Lower lobe of right lung (tissue), 2 donors: ENCODE measurements at regions not wholly inside any gene's neighbourhood (a gene's known extent, or its start where the extent isn't known, plus 50 kb on each side); places are given as distances from the start of the nearest gene placed in this dataset.

Source experiments
- ATAC-seq, 2 donors: fragments of 200-7000 bp; cut with Tn5 transposase; one replicate each; pipeline ENCODE4 v1.9.1; 2020 to 2022; ENCODE audit warnings: mild to moderate bottlenecking in 2 of 2, moderate library complexity in 2 of 2
- DNase-seq: peaks from one replicate; pipeline ENCODE4 v3.0.0-alpha.2; 2020
- H3K27ac ChIP-seq: fragments of 200-600 bp; one replicate; pipeline ENCODE4 v1.8.0; 2022
- H3K27me3 ChIP-seq: fragments of 200-600 bp; one replicate; pipeline ENCODE4 v1.8.0; 2022; ENCODE audit warnings: low read depth
- H3K36me3 ChIP-seq: fragments of 200-600 bp; one replicate; pipeline ENCODE4 v1.8.0; 2022; ENCODE audit warnings: mild to moderate bottlenecking
- H3K4me1 ChIP-seq: fragments of 200-600 bp; one replicate; pipeline ENCODE4 v1.8.0; 2022
- H3K4me3 ChIP-seq: fragments of 200-600 bp; one replicate; pipeline ENCODE4 v1.8.0; 2022; ENCODE audit warnings: mild to moderate bottlenecking
- H3K9me3 ChIP-seq: fragments of 200-600 bp; one replicate; pipeline ENCODE4 v1.8.0; 2022
- CTCF ChIP-seq: fragments of 200-600 bp; IDR thresholded peaks from one replicate; pipeline ENCODE4 v1.8.0; 2022; ENCODE audit warnings: antibody characterized with exemption, mild to moderate bottlenecking
- intact Hi-C: fragments of 100-400 bp; cut with DNase I; formaldehyde crosslinking; loops from one replicate; pipeline ENCODE4 v1.11.0; 2022
- donor health status: DM: no; HTN: yes; CAD: no; lungs with severe emphysema.

- TF ChIP-seq CTCF, result no peak
- ATAC-seq, result no peak
- H3K9me3 ChIP-seq, result no peaks in the 10 kb centered on the region
- no peak overlapping the region for H3K4me3 ChIP-seq
- intact Hi-C loops, result no loop called here
- no peak overlapping the region for H3K27ac ChIP-seq
- H3K27me3 ChIP-seq, result no peaks in the 10 kb centered on the region
- no peaks in the 10 kb centered on the region for H3K36me3 ChIP-seq
- H3K4me1 ChIP-seq, result no peaks in the 10 kb centered on the region
- DNase-seq, result no peak
Measured at GRCh38 chr2:234806818-234807217, 145.0 kb upstream of the SH3BP4 start.

- H3K4me1 ChIP-seq, result no peaks in the 10 kb centered on the region
- H3K36me3 ChIP-seq, result no peaks in the 10 kb centered on the region
- no peak overlapping the region for H3K4me3 ChIP-seq
- no peak for ATAC-seq
- H3K27me3 ChIP-seq, result no peaks in the 10 kb centered on the region
- no peak for TF ChIP-seq CTCF
- no peak for DNase-seq
- H3K27ac ChIP-seq, result no peak overlapping the region
- H3K9me3 ChIP-seq, result no peaks in the 10 kb centered on the region
- intact Hi-C loops, result no loop called here
Measured at GRCh38 chr2:234805836-234806235, 146.0 kb upstream of the SH3BP4 start.

- no peak for DNase-seq
- TF ChIP-seq CTCF, result no peak
- Histone ChIP-seq H3K36me3 (no peaks in the 10 kb centered on the region), H3K27me3 (no peaks in the 10 kb centered on the region), H3K4me1 (no peaks in the 10 kb centered on the region), H3K4me3 (no peak overlapping the region), H3K27ac (no peak overlapping the region), H3K9me3 (no peaks in the 10 kb centered on the region)
- no peak for ATAC-seq
- intact Hi-C loops, result no loop called here
Measured at GRCh38 chr2:234804704-234805103, 147.1 kb upstream of the SH3BP4 start.

GRCh38 chr2:234802845-234803171 is 149.0 kb upstream of the SH3BP4 start:
- H3K27me3 ChIP-seq, result no peaks in the 10 kb centered on the region
- H3K36me3 ChIP-seq, result no peaks in the 10 kb centered on the region
- H3K9me3 ChIP-seq, result no peaks in the 10 kb centered on the region
- H3K27ac ChIP-seq, result no peak overlapping the region
- no peak for DNase-seq
- ATAC-seq, result no peak
- TF ChIP-seq CTCF, result no peak
- intact Hi-C loops, result no loop called here
- H3K4me1 ChIP-seq, result no peaks in the 10 kb centered on the region
- no peak overlapping the region for H3K4me3 ChIP-seq

- Histone ChIP-seq H3K9me3 (no peaks in the 10 kb centered on the region), H3K4me1 (no peaks in the 10 kb centered on the region), H3K27ac (no peak overlapping the region), H3K4me3 (no peak overlapping the region), H3K36me3 (no peaks in the 10 kb centered on the region), H3K27me3 (no peaks in the 10 kb centered on the region)
- DNase-seq (no peak), ATAC-seq (no peak)
- intact Hi-C loops, result no loop called here
- TF ChIP-seq CTCF, result no peak
Measured at GRCh38 chr2:234802071-234802844, 149.6 kb upstream of the SH3BP4 start.
